H1 (cell line): ENCODE measurements at regions not wholly inside any gene's neighbourhood (a gene's known extent, or its start where the extent isn't known, plus 50 kb on each side); places are given as distances from the start of the nearest gene placed in this dataset.

ENCODE experiments used
- CBX8 ChIP-seq: fragments of 300-800, 300-1000 bp; sonication (generic); IDR thresholded peaks from 2 replicates; pipeline ENCODE4 v1.7.1; 2016; ENCODE audit warnings: low read depth, low read length, borderline replicate concordance
- CEBPB ChIP-seq: IDR thresholded peaks from 2 replicates; pipeline ENCODE4 v1.6.1; 2012; ENCODE audit warnings: low read depth, low read length
- CHD7 ChIP-seq: fragments of 300-600 bp; sonication (generic); IDR thresholded peaks from 2 replicates; pipeline ENCODE4 v1.7.1; 2012; ENCODE audit warnings: low read length, moderate library complexity, mild to moderate bottlenecking, inconsistent platforms; ENCODE audit not compliant: insufficient replicate concordance
- CREB1 ChIP-seq: IDR thresholded peaks from 2 replicates; pipeline ENCODE4 v1.6.1; 2012; ENCODE audit warnings: inconsistent platforms
- EGR1 ChIP-seq: IDR thresholded peaks from 2 replicates; pipeline ENCODE4 v1.6.1; 2011; ENCODE audit warnings: low read depth, low read length, borderline replicate concordance
- EZH2 ChIP-seq: fragments of 200-600 bp; sonication (generic); IDR thresholded peaks from 2 replicates; pipeline ENCODE4 v1.7.1; 2012; ENCODE audit warnings: low read depth, mild to moderate bottlenecking, moderate library complexity, low read length, inconsistent platforms; ENCODE audit not compliant: severe bottlenecking
- NANOG ChIP-seq: IDR thresholded peaks from 2 replicates; pipeline ENCODE4 v1.6.1; 2011; ENCODE audit warnings: low read length, low read depth, mild to moderate bottlenecking, inconsistent platforms; ENCODE audit not compliant: insufficient read depth, poor library complexity, severe bottlenecking
- POLR2AphosphoS5 ChIP-seq: IDR thresholded peaks from 2 replicates; pipeline ENCODE4 v1.6.1; 2011; ENCODE audit warnings: low read depth, low read length
- POU5F1 ChIP-seq: IDR thresholded peaks from 2 replicates; pipeline ENCODE4 v1.6.1; 2011; ENCODE audit warnings: low read depth, mild to moderate bottlenecking, low read length, moderate library complexity
- RNF2 ChIP-seq: fragments of 200-900, 300-1000 bp; sonication (generic); IDR thresholded peaks from 2 replicates; pipeline ENCODE4 v1.7.1; 2016; ENCODE audit warnings: borderline replicate concordance, low read depth, mild to moderate bottlenecking, antibody characterized with exemption, low read length; ENCODE audit not compliant: poor library complexity, severe bottlenecking; ENCODE audit errors: missing control alignments
- SIRT6 ChIP-seq: IDR thresholded peaks from one replicate; pipeline ENCODE4 v1.7.1; 2012; ENCODE audit warnings: low read length, inconsistent platforms
- SP2 ChIP-seq: IDR thresholded peaks from 2 replicates; pipeline ENCODE4 v1.6.1; 2012; ENCODE audit warnings: mild to moderate bottlenecking, low read length, inconsistent platforms
- TEAD4 ChIP-seq: IDR thresholded peaks from 2 replicates; pipeline ENCODE4 v1.6.1; 2012; ENCODE audit warnings: low read depth, low read length, inconsistent platforms, mixed read lengths

GRCh38 chr6:40180271-40180670, 246.0 kb upstream of the MOCS1 start (continued):
- TF ChIP-seq CHD7, result no peak
- no peak for TF ChIP-seq CBX8
- no peak for TF ChIP-seq NANOG
- no peak for TF ChIP-seq RNF2
- TF ChIP-seq EZH2, result no peak
- no peak for TF ChIP-seq TEAD4
- TF ChIP-seq CREB1, result no peak
- TF ChIP-seq SIRT6, result no peak
- TF ChIP-seq POU5F1, result no peak
- TF ChIP-seq EGR1, result no peak
- TF ChIP-seq POLR2AphosphoS5, result no peak
- no peak for TF ChIP-seq SP2
- no peak for TF ChIP-seq CEBPB
